GM23338 (cell line): ENCODE measurements at regions not wholly inside any gene's neighbourhood (a gene's known extent, or its start where the extent isn't known, plus 50 kb on each side); places are given as distances from the start of the nearest gene placed in this dataset.
A peak's percentile ranks its signal among the peaks of the same experiment; 100 is the strongest.

ENCODE experiments used
- ATAC-seq: fragments of 200-7000 bp; cut with Tn5 transposase; 3 replicates; pipeline ENCODE4 v1.9.1; 2020
- DNase-seq: peaks from one replicate; pipeline ENCODE4 v3.0.0-alpha.2; 2015; ENCODE audit warnings: low spot score
- H2AFZ ChIP-seq: fragments of 200-600 bp; sonication (generic); 2 replicates; pipeline ENCODE4 v1.8.0; 2016; ENCODE audit warnings: antibody characterized with exemption, mild to moderate bottlenecking, moderate library complexity
- H3F3A ChIP-seq: fragments of 200-600 bp; sonication (generic); replicated peaks from 2 replicates; pipeline ENCODE4 v1.8.0; 2017; ENCODE audit warnings: antibody characterized with exemption, mixed run types, low read depth
- H3K27ac ChIP-seq: fragments of 200-600 bp; sonication (generic); 2 replicates; pipeline ENCODE4 v1.6.1; 2016; ENCODE audit warnings: low read depth
- H3K27me3 ChIP-seq: fragments of 200-600 bp; sonication (generic); 2 replicates; pipeline ENCODE4 v1.8.0; 2016; ENCODE audit warnings: mild to moderate bottlenecking, mixed run types, moderate library complexity; ENCODE audit not compliant: insufficient read depth
- H3K36me3 ChIP-seq: fragments of 200-600 bp; sonication (generic); 2 replicates; pipeline ENCODE4 v1.8.0; 2016; ENCODE audit warnings: mild to moderate bottlenecking; ENCODE audit not compliant: insufficient read depth
- H3K4me1 ChIP-seq: fragments of 200-600 bp; sonication (generic); 2 replicates; pipeline ENCODE4 v1.8.0; 2016; ENCODE audit warnings: mild to moderate bottlenecking, moderate library complexity; ENCODE audit not compliant: insufficient read depth
- H3K4me2 ChIP-seq: fragments of 200-600 bp; sonication (generic); 2 replicates; pipeline ENCODE4 v1.7.1; 2017; ENCODE audit warnings: mixed run types
- H3K4me3 ChIP-seq: fragments of 200-600 bp; sonication (generic); 2 replicates; pipeline ENCODE4 v1.6.1; 2016; ENCODE audit warnings: mixed run types
- H3K79me2 ChIP-seq: fragments of 200-600 bp; sonication (generic); replicated peaks from 2 replicates; pipeline ENCODE4 v1.8.0; 2017; ENCODE audit warnings: mild to moderate bottlenecking; ENCODE audit not compliant: insufficient read depth
- H3K9me2 ChIP-seq: fragments of 200-600 bp; sonication (generic); 2 replicates; pipeline ENCODE4 v1.8.0; 2017; ENCODE audit not compliant: insufficient read depth
- H4K20me1 ChIP-seq: fragments of 200-600 bp; sonication (generic); replicated peaks from 2 replicates; pipeline ENCODE4 v1.8.0; 2017; ENCODE audit warnings: mild to moderate bottlenecking; ENCODE audit not compliant: insufficient read depth
- H3K27ac Mint-ChIP-seq: 2 replicates; pipeline ENCODE4 v1.8.0; 2020; ENCODE audit warnings: inconsistent platforms, mild to moderate bottlenecking, moderate library complexity, mixed read lengths
- H3K27me3 Mint-ChIP-seq: 3 replicates; pipeline ENCODE4 v1.8.0; 2022; ENCODE audit warnings: low read depth, mild to moderate bottlenecking, moderate library complexity, mixed read lengths, inconsistent platforms; ENCODE audit not compliant: insufficient read depth, poor library complexity
- H3K36me3 Mint-ChIP-seq: 3 replicates; pipeline ENCODE4 v1.8.0; 2021; ENCODE audit warnings: low read depth, mild to moderate bottlenecking, inconsistent platforms, moderate library complexity, mixed read lengths
- H3K4me1 Mint-ChIP-seq: 3 replicates; pipeline ENCODE4 v1.8.0; 2020; ENCODE audit warnings: mild to moderate bottlenecking, inconsistent platforms, mixed read lengths
- H3K4me3 Mint-ChIP-seq: 3 replicates; pipeline ENCODE4 v1.8.0; 2021; ENCODE audit warnings: moderate library complexity, mild to moderate bottlenecking, inconsistent platforms, mixed read lengths
- H3K9me3 Mint-ChIP-seq: 3 replicates; pipeline ENCODE4 v1.8.0; 2020; ENCODE audit warnings: moderate library complexity, mild to moderate bottlenecking, inconsistent platforms, mixed read lengths
- CTCF ChIP-seq, 2 experiments: fragments of 200-600 bp in 1 of 2; sonication (generic) in 1 of 2; conservative IDR thresholded peaks; 2 replicates each; pipeline versions ENCODE4 v1.5.1 to v1.6.1; 2016 to 2017; ENCODE audit warnings: antibody characterized with exemption in 2 of 2, low read depth in 2 of 2, mild to moderate bottlenecking in 2 of 2, moderate library complexity in 1 of 2
- EZH2 ChIP-seq: fragments of 200-600 bp; sonication (generic); IDR thresholded peaks from one replicate; pipeline ENCODE4 v1.8.0; 2017; ENCODE audit warnings: antibody characterized with exemption, mild to moderate bottlenecking, low read depth; ENCODE audit not compliant: unreplicated experiment
- REST ChIP-seq: IDR thresholded peaks from one replicate; pipeline ENCODE4 v1.6.1; 2018; ENCODE audit warnings: antibody characterized with exemption; ENCODE audit not compliant: unreplicated experiment

- ATAC-seq = peak; percentile 88
- H2AFZ ChIP-seq = no peak overlapping the region
- Mint-ChIP-seq H3K27me3 (no peaks in the 10 kb centered on the region), H3K9me3 (no peaks in the 10 kb centered on the region), H3K36me3 (no peaks in the 10 kb centered on the region), H3K4me3 (no peak overlapping the region), H3K4me1 (no peaks in the 10 kb centered on the region), H3K27ac (no peak overlapping the region)
- no peak overlapping the region for H3K4me2 ChIP-seq
- H3K36me3 ChIP-seq = no peaks in the 10 kb centered on the region
- peak; percentile 34 for DNase-seq
- TF ChIP-seq REST (no peak), CTCF (conservative IDR thresholded peaks at IDR 0.05; ENCODE audit: low read depth in 2 of 2) (peak; percentile 42 to 81)
- H3F3A ChIP-seq = no peaks in the 10 kb centered on the region
- H3K4me1 ChIP-seq = no peaks in the 10 kb centered on the region
- H3K27me3 ChIP-seq = no peaks in the 10 kb centered on the region
- H3K79me2 ChIP-seq = no peaks in the 10 kb centered on the region
- no peaks in the 10 kb centered on the region for H4K20me1 ChIP-seq
- no peak overlapping the region for H3K27ac ChIP-seq
- no peak overlapping the region for H3K4me3 ChIP-seq
- no peaks in the 10 kb centered on the region for H3K9me2 ChIP-seq
Observed at GRCh38 chr12:90013409-90013808, 304.8 kb upstream of the ATP2B1 start.

- ATAC-seq = no peak; the same call in 2 of the 3 replicates
Observed at GRCh38 chr12:90010089-90010488, 301.5 kb upstream of the ATP2B1 start.

More at GRCh38 chr12:90010089-90010488, 301.5 kb upstream of the ATP2B1 start:
- Mint-ChIP-seq H3K4me1 (no peaks in the 10 kb centered on the region), H3K36me3 (no peaks in the 10 kb centered on the region), H3K4me3 (no peak overlapping the region), H3K27me3 (no peaks in the 10 kb centered on the region), H3K27ac (no peak overlapping the region), H3K9me3 (no peaks in the 10 kb centered on the region)
- no peak overlapping the region for H3K4me2 ChIP-seq
- no peaks in the 10 kb centered on the region for H3K27me3 ChIP-seq
- H4K20me1 ChIP-seq = no peaks in the 10 kb centered on the region
- H3F3A ChIP-seq = no peaks in the 10 kb centered on the region
- peak; percentile 13 for DNase-seq
- H3K79me2 ChIP-seq = no peaks in the 10 kb centered on the region
- peak; percentile 12 to 49; a peak in 2 of 4 replicates for TF ChIP-seq CTCF (conservative IDR thresholded peaks at IDR 0.05; ENCODE audit: low read depth in 2 of 2)
- no peak for TF ChIP-seq EZH2
- peaks cover 4% of the 10 kb centered on the region; the same call in 1 of the 2 replicates for H3K9me2 ChIP-seq
- H3K4me3 ChIP-seq = no peak overlapping the region
- H3K4me1 ChIP-seq = no peaks in the 10 kb centered on the region
- H3K36me3 ChIP-seq = no peaks in the 10 kb centered on the region
- H2AFZ ChIP-seq = no peak overlapping the region
- no peak overlapping the region for H3K27ac ChIP-seq
